GM19240 (cell line): ENCODE measurements at regions not wholly inside any gene's neighbourhood (a gene's known extent, or its start where the extent isn't known, plus 50 kb on each side); places are given as distances from the start of the nearest gene placed in this dataset.

ENCODE experiments used
- DNase-seq: peaks from one replicate; pipeline ENCODE4 v3.0.0; 2011; ENCODE audit warnings: low spot score; ENCODE audit not compliant: insufficient read length

- no peak for DNase-seq
These were observed 454.5 kb downstream of the RASEF start for GRCh38 chr9:82608487-82608886.

- DNase-seq = no peak
These were observed 450.0 kb downstream of the RASEF start for GRCh38 chr9:82612942-82613341.

- no peak for DNase-seq
These were observed 449.4 kb downstream of the RASEF start for GRCh38 chr9:82613498-82613897.

GRCh38 chr9:82616545-82616944 lies 446.4 kb downstream of the RASEF start:
- no peak for DNase-seq

- DNase-seq = no peak
These were observed 441.5 kb downstream of the RASEF start for GRCh38 chr9:82621447-82621846.

- no peak for DNase-seq
These were observed 425.6 kb downstream of the RASEF start for GRCh38 chr9:82637368-82637767.

GRCh38 chr9:82645600-82645999 lies 417.3 kb downstream of the RASEF start:
- DNase-seq = no peak

GRCh38 chr9:82650368-82650767 lies 412.6 kb downstream of the RASEF start:
- no peak for DNase-seq

GRCh38 chr9:82651474-82651873 lies 411.5 kb downstream of the RASEF start:
- no peak for DNase-seq

GRCh38 chr9:82665324-82665723 lies 397.6 kb downstream of the RASEF start:
- DNase-seq = no peak

- no peak for DNase-seq
These were observed 394.2 kb downstream of the RASEF start for GRCh38 chr9:82668689-82669199.

- no peak for DNase-seq
These were observed 392.9 kb downstream of the RASEF start for GRCh38 chr9:82670000-82670399.

GRCh38 chr9:82670726-82671125 lies 392.2 kb downstream of the RASEF start:
- no peak for DNase-seq

GRCh38 chr9:82673201-82673600 lies 389.7 kb downstream of the RASEF start:
- no peak for DNase-seq

- DNase-seq = no peak
These were observed 389.0 kb downstream of the RASEF start for GRCh38 chr9:82673919-82674318.

GRCh38 chr9:82675102-82675501 lies 387.8 kb downstream of the RASEF start:
- no peak for DNase-seq

GRCh38 chr9:82675605-82676004 lies 387.3 kb downstream of the RASEF start:
- no peak for DNase-seq

- no peak for DNase-seq
These were observed 385.9 kb downstream of the RASEF start for GRCh38 chr9:82677086-82677485.

- no peak for DNase-seq
These were observed 383.5 kb downstream of the RASEF start for GRCh38 chr9:82679472-82679871.

- DNase-seq = no peak
These were observed 382.6 kb downstream of the RASEF start for GRCh38 chr9:82680179-82680935.

- no peak for DNase-seq
These were observed 381.1 kb downstream of the RASEF start for GRCh38 chr9:82681809-82682208.

GRCh38 chr9:82682431-82682830 lies 380.5 kb downstream of the RASEF start:
- no peak for DNase-seq

- no peak for DNase-seq
These were observed 367.2 kb downstream of the RASEF start for GRCh38 chr9:82695704-82696103.
